ENCODE measurements at regions not wholly inside any gene's neighbourhood (a gene's known extent, or its start where the extent isn't known, plus 50 kb on each side); places are given as distances from the start of the nearest gene placed in this dataset.

- TF ChIP-seq CTCF (IDR thresholded peaks at IDR 0.05) (no peak), POLR2AphosphoS5 (IDR thresholded peaks at IDR 0.05) (no peak), EP300 (IDR thresholded peaks at IDR 0.05; ENCODE audit: low read depth) (no peak), POLR2A (IDR thresholded peaks at IDR 0.05) (no peak)
Measured at GRCh38 chr4:19523964-19524363, 727.7 kb upstream of the SLIT2 start.

Measured in transverse colon (tissue), 4 donors.